GM12878 (cell line): ENCODE measurements at regions not wholly inside any gene's neighbourhood (a gene's known extent, or its start where the extent isn't known, plus 50 kb on each side); places are given as distances from the start of the nearest gene placed in this dataset.

Experiments used
- ATAC-seq: fragments of 200-7000 bp; cut with Tn5 transposase; 3 replicates; pipeline ENCODE4 v1.9.1; 2020; ENCODE audit warnings: mild to moderate bottlenecking, moderate library complexity
- BruUV-seq: library from RNA; stranded (reverse); fragments of 400-500 nt; replicated peaks from 2 replicates; lab custom pipeline; 2021; lab: Mats Ljungman, UMichigan
- CTCF ChIA-PET: fragments of 300-600 bp; sonication (Branson Sonifier 250); formaldehyde crosslinking; extraction: SDS; loops from one replicate; lab custom pipeline; 2021; ENCODE audit warnings: inconsistent platforms; lab: Yijun Ruan, JAX
- POLR2A ChIA-PET: fragments of 350-600 bp; formaldehyde crosslinking; extraction: SDS; loops from one replicate; lab custom pipeline; 2021; ENCODE audit warnings: inconsistent platforms; lab: Charles Lee
- RAD21 ChIA-PET: fragments of 300-600 bp; sonication (Branson Sonifier 250); formaldehyde crosslinking; loops from one replicate; lab custom pipeline; 2023; ENCODE audit warnings: antibody characterized with exemption; ENCODE audit not compliant: unreplicated experiment; lab: Charles Lee
- SMC1A ChIA-PET: fragments of 300-600 bp; sonication (Branson Sonifier 250); formaldehyde crosslinking; loops from one replicate; lab custom pipeline; 2023; ENCODE audit not compliant: unreplicated experiment, uncharacterized antibody; lab: Charles Lee
- DNase-seq: peaks from one replicate; pipeline ENCODE4 v3.0.0-alpha.2; 2011; ENCODE audit warnings: low read depth, low spot score
- FAIRE-seq: peaks from 3 replicates; lab custom pipeline; 2011; peaks lifted over from hg19 to GRCh38; lab: Jason Lieb, UNC
- H2AFZ ChIP-seq: 2 replicates; pipeline ENCODE4 v1.6.0; 2011; ENCODE audit warnings: low read depth, low read length, control low read depth; ENCODE audit not compliant: control insufficient read depth
- H3K27ac ChIP-seq: 2 replicates; pipeline ENCODE4 v1.5.1; 2011; ENCODE audit warnings: control low read depth; ENCODE audit not compliant: control insufficient read depth, insufficient read depth
- H3K27me3 ChIP-seq, 2 experiments: replicated peaks in 1 of 2; 2 replicates each; pipeline versions ENCODE4 v1.6.0 to v1.6.1; 2011; ENCODE audit warnings: low read length in 1 of 2; ENCODE audit not compliant: control insufficient read depth in 2 of 2, insufficient read depth in 2 of 2
- H3K36me3 ChIP-seq, 2 experiments: 2 replicates each; pipeline ENCODE4 v1.5.1; 2011; ENCODE audit warnings: low read length in 1 of 2; ENCODE audit not compliant: control insufficient read depth in 2 of 2, insufficient read depth in 2 of 2
- H3K4me1 ChIP-seq: 2 replicates; pipeline ENCODE4 v1.6.1; 2011; ENCODE audit warnings: mild to moderate bottlenecking, low read length, moderate library complexity, mixed read lengths; ENCODE audit not compliant: control insufficient read depth, insufficient read depth
- H3K4me2 ChIP-seq: 2 replicates; pipeline ENCODE4 v1.6.0; 2011; ENCODE audit warnings: control low read depth; ENCODE audit not compliant: control insufficient read depth, insufficient read depth
- H3K4me3 ChIP-seq: fragments of 200-600 bp; sonication (generic); 2 replicates; pipeline ENCODE4 v1.5.1; 2016
- H3K79me2 ChIP-seq: 2 replicates; pipeline ENCODE4 v1.6.0; 2011; ENCODE audit warnings: low read length; ENCODE audit not compliant: control insufficient read depth, insufficient read depth
- H3K9ac ChIP-seq: 2 replicates; pipeline ENCODE4 v1.8.0; 2011; ENCODE audit warnings: low read length, control low read depth, mixed read lengths; ENCODE audit not compliant: control insufficient read depth, insufficient read depth
- H3K9me3 ChIP-seq: replicated peaks from 3 replicates; pipeline ENCODE4 v1.5.1; 2011; ENCODE audit warnings: mild to moderate bottlenecking, low read length; ENCODE audit not compliant: control insufficient read depth, insufficient read depth
- H4K20me1 ChIP-seq: 2 replicates; pipeline ENCODE4 v1.6.0; 2011; ENCODE audit not compliant: control insufficient read depth, insufficient read depth
- ATF7 ChIP-seq: fragments of 450-650 bp; IDR thresholded peaks from 2 replicates; pipeline ENCODE4 v1.6.1; 2016; ENCODE audit warnings: low read depth, mild to moderate bottlenecking
- GABPA ChIP-seq: IDR thresholded peaks from 2 replicates; pipeline ENCODE4 v1.6.1; 2014; ENCODE audit warnings: antibody characterized with exemption, low read depth, mild to moderate bottlenecking, inconsistent platforms
- IKZF2 ChIP-seq, 2 experiments: fragments of 450-650 bp; IDR thresholded peaks; 2 replicates each; pipeline ENCODE4 v1.6.1; 2017; ENCODE audit warnings: mild to moderate bottlenecking in 2 of 2, moderate library complexity in 2 of 2
- JUND ChIP-seq: IDR thresholded peaks from 2 replicates; pipeline ENCODE4 v1.6.1; 2012; ENCODE audit warnings: low read depth, mild to moderate bottlenecking, low read length, improper control_type of control experiment, moderate library complexity
- NRF1 ChIP-seq: conservative IDR thresholded peaks from 2 replicates; pipeline ENCODE4 v1.6.1; 2011; ENCODE audit warnings: mild to moderate bottlenecking, low read depth, low read length, improper control_type of control experiment
- PAX5 ChIP-seq: IDR thresholded peaks from 2 replicates; pipeline ENCODE4 v1.6.1; 2011; ENCODE audit warnings: low read depth, low read length, borderline replicate concordance
- PML ChIP-seq: IDR thresholded peaks from 2 replicates; pipeline ENCODE4 v1.6.1; 2012; ENCODE audit warnings: low read length, inconsistent platforms
- RAD21 ChIP-seq: IDR thresholded peaks from 2 replicates; pipeline ENCODE4 v1.6.1; 2011; ENCODE audit warnings: mild to moderate bottlenecking, low read depth, low read length, moderate library complexity; ENCODE audit not compliant: insufficient read depth
- SMAD5 ChIP-seq: IDR thresholded peaks from 2 replicates; pipeline ENCODE4 v1.6.1; 2016; ENCODE audit warnings: antibody characterized with exemption, low read depth
- SMARCA5 ChIP-seq: fragments of 450-650 bp; IDR thresholded peaks from 2 replicates; pipeline ENCODE4 v1.6.1; 2017; ENCODE audit warnings: mild to moderate bottlenecking
- SMC3 ChIP-seq: IDR thresholded peaks from 2 replicates; pipeline ENCODE4 v1.6.1; 2011; ENCODE audit warnings: low read length, improper control_type of control experiment, borderline replicate concordance
- SUZ12 ChIP-seq: fragments of 200-600 bp; sonication (generic); IDR thresholded peaks from one replicate; pipeline ENCODE4 v1.6.1; 2018; ENCODE audit warnings: antibody characterized with exemption, mild to moderate bottlenecking; ENCODE audit not compliant: unreplicated experiment
- TCF7 ChIP-seq: IDR thresholded peaks from 2 replicates; pipeline ENCODE4 v1.6.1; 2014; ENCODE audit warnings: antibody characterized with exemption, borderline replicate concordance
- ZNF217 ChIP-seq: fragments of 450-650 bp; IDR thresholded peaks from 2 replicates; pipeline ENCODE4 v1.6.1; 2017; ENCODE audit warnings: antibody characterized with exemption, mild to moderate bottlenecking
- ZNF274 ChIP-seq: IDR thresholded peaks from one replicate; pipeline ENCODE4 v1.8.0; 2011; ENCODE audit not compliant: insufficient read length, insufficient read depth
- ZZZ3 ChIP-seq: IDR thresholded peaks from 2 replicates; pipeline ENCODE4 v1.6.1; 2011; ENCODE audit warnings: low read depth; ENCODE audit not compliant: control insufficient read depth, insufficient read length
- WGBS: methylation state at CpG from one replicate; pipeline ENCODE4 v1.1.6; 2016; ENCODE audit warnings: low lambda C conversion rate; ENCODE audit not compliant: insufficient replicate concordance, insufficient coverage; ENCODE audit errors: missing lambda C conversion rate; 5-methylcytosine and 5-hydroxymethylcytosine counted together
- in situ Hi-C: fragments of 300-500 bp; cut with MboI; formaldehyde crosslinking; loops from 9 replicates; pipeline ENCODE4 v1.14.3; 2018; ENCODE audit warnings: mixed read lengths
- intact Hi-C: fragments of 100-400 bp; cut with micrococcal nuclease; formaldehyde crosslinking; loops from one replicate; pipeline ENCODE4 v1.14.2; 2022; ENCODE audit not compliant: unreplicated experiment
- TF ChIP-seq, protein P1 (sequence below): fragments of 450-650 bp; IDR thresholded peaks from 2 replicates; pipeline ENCODE4 v1.6.1; 2017; ENCODE audit warnings: borderline replicate concordance
- TF ChIP-seq, protein P2 (sequence below): fragments of 150-350 bp; IDR thresholded peaks from 2 replicates; pipeline ENCODE4 v1.6.1; 2014; ENCODE audit warnings: mild to moderate bottlenecking, low read depth, low read length
- TF ChIP-seq, protein P3 (sequence below): IDR thresholded peaks from 2 replicates; pipeline ENCODE4 v1.6.1; 2012; ENCODE audit warnings: low read depth, low read length, improper control_type of control experiment
- TF ChIP-seq, protein P4 (sequence below): IDR thresholded peaks from 2 replicates; pipeline ENCODE4 v1.6.1; 2012; ENCODE audit warnings: low read length, inconsistent platforms

DNA sequence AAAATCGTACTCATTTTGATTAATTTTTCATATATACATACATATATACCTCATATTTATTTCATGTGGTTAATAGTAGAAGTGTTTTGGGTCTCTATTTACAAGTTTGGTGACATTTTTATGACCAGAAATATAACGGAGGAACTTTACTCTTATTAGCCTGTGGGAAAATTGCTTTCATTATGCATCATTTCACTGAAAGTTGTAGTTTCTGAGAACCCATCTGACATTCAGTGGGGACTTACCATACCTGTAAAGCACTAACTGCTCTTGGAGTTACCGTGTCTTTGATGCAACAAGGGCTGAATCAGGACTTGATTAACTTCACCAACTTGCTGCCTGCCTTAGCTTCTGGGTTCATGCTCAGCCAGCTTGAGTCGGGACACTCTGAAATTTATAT lies 49.9 kb upstream of the ITPKB start:
- intact Hi-C loops = loop anchor here (2.0 kb wide), 1 partner anchor 36 kb away; no protein-coding TSS in a partner anchor
- DNase-seq = peak; percentile 65
- H3K4me1 ChIP-seq = peaks cover 53% of the 10 kb centered on the region
- RAD21 ChIA-PET = interaction anchor here (0.9 to 1.7 kb wide), 2 partner anchors 37 to 49 kb away, joined by 3 to 8 read pairs; partner anchors contain the start of gene ITPKB
- H3K79me2 ChIP-seq = no peaks in the 10 kb centered on the region
- POLR2A ChIA-PET = interaction anchor here (1.0 to 1.5 kb wide), 4 partner anchors 17 to 49 kb away, joined by 3 to 10 read pairs (median 3); no protein-coding TSS in a partner anchor
- SMC1A ChIA-PET = interaction anchor here (1.3 kb wide), 1 partner anchor 22 kb away, joined by 4 read pairs; no protein-coding TSS in a partner anchor
- BruUV-seq = no TSS peak
- H3K4me3 ChIP-seq = peak overlapping the region; percentile 10; the same call in 1 of the 2 replicates
- no peaks in the 10 kb centered on the region for H4K20me1 ChIP-seq
- peak; percentile 44 for FAIRE-seq
- peak overlapping the region; percentile 57 for H3K27ac ChIP-seq
- in situ Hi-C loops = no loop called here
- H3K36me3 ChIP-seq = no peaks in the 10 kb centered on the region
- peak overlapping the region; percentile 31; the same call in 1 of the 2 replicates for H2AFZ ChIP-seq
- H3K9me3 ChIP-seq = no peaks in the 10 kb centered on the region
- peak overlapping the region; percentile 67 for H3K4me2 ChIP-seq
- no peaks in the 10 kb centered on the region for H3K27me3 ChIP-seq
- WGBS = 5% methylated on average over 4 of the region's 4 CpGs
- no peak overlapping the region for H3K9ac ChIP-seq
- ATAC-seq = peak; percentile 80
- CTCF ChIA-PET = no interaction called here
- TF ChIP-seq ZZZ3 (no peak), NRF1 (no peak), SMAD5 (no peak), ZNF217 (no peak), ATF7 (peak; percentile 37; the same call in 1 of the 2 replicates), SUZ12 (no peak), PML (no peak), ZNF274 (no peak), SMC3 (no peak), RAD21 (no peak), IKZF2 (IDR thresholded peaks at IDR 0.05) (no peak; a peak in 1 of 4 replicates), JUND (no peak), GABPA (no peak), TCF7 (0 out of 2 replicates have a peak, but pooled peaks have one; percentile 20), PAX5 (no peak), SMARCA5 (no peak)
- TF ChIP-seq, protein P1, sequence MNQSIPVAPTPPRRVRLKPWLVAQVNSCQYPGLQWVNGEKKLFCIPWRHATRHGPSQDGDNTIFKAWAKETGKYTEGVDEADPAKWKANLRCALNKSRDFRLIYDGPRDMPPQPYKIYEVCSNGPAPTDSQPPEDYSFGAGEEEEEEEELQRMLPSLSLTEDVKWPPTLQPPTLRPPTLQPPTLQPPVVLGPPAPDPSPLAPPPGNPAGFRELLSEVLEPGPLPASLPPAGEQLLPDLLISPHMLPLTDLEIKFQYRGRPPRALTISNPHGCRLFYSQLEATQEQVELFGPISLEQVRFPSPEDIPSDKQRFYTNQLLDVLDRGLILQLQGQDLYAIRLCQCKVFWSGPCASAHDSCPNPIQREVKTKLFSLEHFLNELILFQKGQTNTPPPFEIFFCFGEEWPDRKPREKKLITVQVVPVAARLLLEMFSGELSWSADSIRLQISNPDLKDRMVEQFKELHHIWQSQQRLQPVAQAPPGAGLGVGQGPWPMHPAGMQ = no peak
- TF ChIP-seq, protein P2, sequence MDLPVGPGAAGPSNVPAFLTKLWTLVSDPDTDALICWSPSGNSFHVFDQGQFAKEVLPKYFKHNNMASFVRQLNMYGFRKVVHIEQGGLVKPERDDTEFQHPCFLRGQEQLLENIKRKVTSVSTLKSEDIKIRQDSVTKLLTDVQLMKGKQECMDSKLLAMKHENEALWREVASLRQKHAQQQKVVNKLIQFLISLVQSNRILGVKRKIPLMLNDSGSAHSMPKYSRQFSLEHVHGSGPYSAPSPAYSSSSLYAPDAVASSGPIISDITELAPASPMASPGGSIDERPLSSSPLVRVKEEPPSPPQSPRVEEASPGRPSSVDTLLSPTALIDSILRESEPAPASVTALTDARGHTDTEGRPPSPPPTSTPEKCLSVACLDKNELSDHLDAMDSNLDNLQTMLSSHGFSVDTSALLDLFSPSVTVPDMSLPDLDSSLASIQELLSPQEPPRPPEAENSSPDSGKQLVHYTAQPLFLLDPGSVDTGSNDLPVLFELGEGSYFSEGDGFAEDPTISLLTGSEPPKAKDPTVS = no peak
- TF ChIP-seq, protein P3, sequence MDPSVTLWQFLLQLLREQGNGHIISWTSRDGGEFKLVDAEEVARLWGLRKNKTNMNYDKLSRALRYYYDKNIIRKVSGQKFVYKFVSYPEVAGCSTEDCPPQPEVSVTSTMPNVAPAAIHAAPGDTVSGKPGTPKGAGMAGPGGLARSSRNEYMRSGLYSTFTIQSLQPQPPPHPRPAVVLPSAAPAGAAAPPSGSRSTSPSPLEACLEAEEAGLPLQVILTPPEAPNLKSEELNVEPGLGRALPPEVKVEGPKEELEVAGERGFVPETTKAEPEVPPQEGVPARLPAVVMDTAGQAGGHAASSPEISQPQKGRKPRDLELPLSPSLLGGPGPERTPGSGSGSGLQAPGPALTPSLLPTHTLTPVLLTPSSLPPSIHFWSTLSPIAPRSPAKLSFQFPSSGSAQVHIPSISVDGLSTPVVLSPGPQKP = no peak
- TF ChIP-seq, protein P4, sequence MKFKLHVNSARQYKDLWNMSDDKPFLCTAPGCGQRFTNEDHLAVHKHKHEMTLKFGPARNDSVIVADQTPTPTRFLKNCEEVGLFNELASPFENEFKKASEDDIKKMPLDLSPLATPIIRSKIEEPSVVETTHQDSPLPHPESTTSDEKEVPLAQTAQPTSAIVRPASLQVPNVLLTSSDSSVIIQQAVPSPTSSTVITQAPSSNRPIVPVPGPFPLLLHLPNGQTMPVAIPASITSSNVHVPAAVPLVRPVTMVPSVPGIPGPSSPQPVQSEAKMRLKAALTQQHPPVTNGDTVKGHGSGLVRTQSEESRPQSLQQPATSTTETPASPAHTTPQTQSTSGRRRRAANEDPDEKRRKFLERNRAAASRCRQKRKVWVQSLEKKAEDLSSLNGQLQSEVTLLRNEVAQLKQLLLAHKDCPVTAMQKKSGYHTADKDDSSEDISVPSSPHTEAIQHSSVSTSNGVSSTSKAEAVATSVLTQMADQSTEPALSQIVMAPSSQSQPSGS = peak; percentile 59; the same call in 1 of the 2 replicates
